LNCAP (cell line): ENCODE measurements at regions not wholly inside any gene's neighbourhood (a gene's known extent, or its start where the extent isn't known, plus 50 kb on each side); places are given as distances from the start of the nearest gene placed in this dataset.

ENCODE experiments used
- TF ChIP-seq, protein P1 (sequence below): fragments of 450-650 bp; IDR thresholded peaks from 2 replicates; pipeline ENCODE4 v1.5.1; 2017; ENCODE audit warnings: mild to moderate bottlenecking

GRCh38 chr10:78572565-78572964 lies 496.2 kb upstream of the ZMIZ1 start:
- TF ChIP-seq, protein P1, sequence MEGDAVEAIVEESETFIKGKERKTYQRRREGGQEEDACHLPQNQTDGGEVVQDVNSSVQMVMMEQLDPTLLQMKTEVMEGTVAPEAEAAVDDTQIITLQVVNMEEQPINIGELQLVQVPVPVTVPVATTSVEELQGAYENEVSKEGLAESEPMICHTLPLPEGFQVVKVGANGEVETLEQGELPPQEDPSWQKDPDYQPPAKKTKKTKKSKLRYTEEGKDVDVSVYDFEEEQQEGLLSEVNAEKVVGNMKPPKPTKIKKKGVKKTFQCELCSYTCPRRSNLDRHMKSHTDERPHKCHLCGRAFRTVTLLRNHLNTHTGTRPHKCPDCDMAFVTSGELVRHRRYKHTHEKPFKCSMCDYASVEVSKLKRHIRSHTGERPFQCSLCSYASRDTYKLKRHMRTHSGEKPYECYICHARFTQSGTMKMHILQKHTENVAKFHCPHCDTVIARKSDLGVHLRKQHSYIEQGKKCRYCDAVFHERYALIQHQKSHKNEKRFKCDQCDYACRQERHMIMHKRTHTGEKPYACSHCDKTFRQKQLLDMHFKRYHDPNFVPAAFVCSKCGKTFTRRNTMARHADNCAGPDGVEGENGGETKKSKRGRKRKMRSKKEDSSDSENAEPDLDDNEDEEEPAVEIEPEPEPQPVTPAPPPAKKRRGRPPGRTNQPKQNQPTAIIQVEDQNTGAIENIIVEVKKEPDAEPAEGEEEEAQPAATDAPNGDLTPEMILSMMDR, result no peak

- TF ChIP-seq, protein P1, result no peak
Measured at GRCh38 chr10:78574547-78574946, 494.2 kb upstream of the ZMIZ1 start.

- TF ChIP-seq, protein P1, result no peak
Measured at GRCh38 chr10:78575400-78575799, 493.4 kb upstream of the ZMIZ1 start.

DNA sequence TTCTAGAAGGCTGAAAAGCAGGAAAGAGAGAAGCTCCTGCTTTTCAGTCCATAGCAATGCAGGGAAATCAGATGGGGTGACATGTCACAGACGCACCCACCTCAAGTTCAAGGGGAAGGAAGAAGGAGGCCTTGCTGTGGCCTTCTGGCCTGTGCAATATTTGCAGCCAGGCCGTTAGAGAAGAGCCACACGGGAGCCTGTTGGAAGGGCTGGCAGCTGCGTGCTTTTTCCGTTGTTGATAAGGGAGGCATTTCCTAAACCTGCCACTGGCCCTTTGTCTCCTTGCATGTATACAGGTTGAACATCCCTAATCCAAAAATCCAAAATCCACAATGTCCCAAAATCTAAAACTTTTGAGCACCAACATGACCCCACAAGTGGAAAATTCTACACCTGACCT lies 492.5 kb upstream of the ZMIZ1 start:
- TF ChIP-seq, protein P1, result no peak

DNA sequence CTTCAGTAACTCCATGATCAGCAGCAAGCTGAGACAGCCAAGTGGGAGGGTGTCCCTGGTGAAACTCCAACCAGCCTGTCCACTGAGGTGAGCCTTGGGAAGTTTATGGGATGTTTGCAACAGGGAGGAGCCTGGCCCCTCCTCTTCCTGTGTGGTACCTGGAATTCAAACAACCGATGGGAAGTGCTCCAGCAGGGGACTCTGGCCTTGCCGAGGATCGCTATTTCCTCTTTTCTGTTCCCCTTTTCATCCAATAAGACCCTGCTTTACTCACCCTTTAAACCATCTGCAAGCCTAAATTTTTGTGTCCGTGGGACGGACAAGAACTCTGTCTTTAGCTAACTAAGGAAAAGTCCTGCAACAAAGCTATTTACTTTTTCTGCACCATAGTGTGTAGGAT lies 491.1 kb upstream of the ZMIZ1 start:
- TF ChIP-seq, protein P1, result no peak

- TF ChIP-seq, protein P1, result no peak
Measured at GRCh38 chr10:78578929-78579328, 489.8 kb upstream of the ZMIZ1 start.

DNA sequence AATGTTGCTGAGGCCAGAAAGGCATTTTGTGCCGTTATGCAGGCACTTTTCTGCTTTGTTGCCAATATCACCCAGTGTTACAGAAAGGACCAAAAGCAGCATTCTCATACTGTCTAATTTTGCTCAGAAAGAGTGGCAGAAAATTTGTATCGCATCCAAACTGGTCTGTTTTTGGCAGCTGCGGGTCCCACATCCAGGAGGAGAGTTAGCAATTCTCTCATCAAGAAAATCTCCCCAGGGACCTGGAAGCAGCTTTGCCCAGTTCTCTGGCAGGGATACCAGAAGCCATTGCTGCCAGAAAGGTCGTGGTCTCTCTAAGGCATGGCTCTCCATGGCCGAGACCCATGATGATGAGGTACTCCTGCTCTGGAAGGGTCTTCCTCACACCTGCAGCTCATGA lies 489.2 kb upstream of the ZMIZ1 start:
- TF ChIP-seq, protein P1, result no peak

DNA sequence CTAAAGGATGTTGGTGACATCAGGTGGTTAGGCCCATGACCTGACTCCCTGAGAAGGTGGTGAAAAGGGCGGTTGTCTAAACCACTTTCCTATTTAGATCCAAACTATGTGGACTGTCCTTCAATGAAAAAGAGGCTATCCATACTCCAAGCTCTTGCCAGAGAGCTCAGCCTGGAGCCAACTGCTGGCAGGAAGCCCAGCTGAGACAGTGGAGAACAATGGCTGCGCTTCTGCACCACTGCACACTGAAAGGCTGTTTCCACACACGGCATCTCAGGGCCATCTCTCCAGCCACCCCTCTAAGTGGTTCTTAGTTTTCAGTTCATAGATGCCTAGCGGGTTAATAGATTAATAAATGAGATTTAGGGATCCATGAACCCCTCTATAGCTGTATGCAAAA lies 488.8 kb upstream of the ZMIZ1 start:
- TF ChIP-seq, protein P1, result no peak
